Cardiac septum (tissue), 1 donor: ENCODE measurements at regions not wholly inside any gene's neighbourhood (a gene's known extent, or its start where the extent isn't known, plus 50 kb on each side); places are given as distances from the start of the nearest gene placed in this dataset.

Source experiments
- DNase-seq: peaks from one replicate; pipeline ENCODE4 v3.0.0-alpha.2; 2020; ENCODE audit warnings: low spot score
- intact Hi-C: fragments of 100-400 bp; cut with DNase I; formaldehyde crosslinking; loops from one replicate; pipeline ENCODE4 v1.14.0; 2022
- donor health status: DM: no; HTN: no; CAD: no.

DNA sequence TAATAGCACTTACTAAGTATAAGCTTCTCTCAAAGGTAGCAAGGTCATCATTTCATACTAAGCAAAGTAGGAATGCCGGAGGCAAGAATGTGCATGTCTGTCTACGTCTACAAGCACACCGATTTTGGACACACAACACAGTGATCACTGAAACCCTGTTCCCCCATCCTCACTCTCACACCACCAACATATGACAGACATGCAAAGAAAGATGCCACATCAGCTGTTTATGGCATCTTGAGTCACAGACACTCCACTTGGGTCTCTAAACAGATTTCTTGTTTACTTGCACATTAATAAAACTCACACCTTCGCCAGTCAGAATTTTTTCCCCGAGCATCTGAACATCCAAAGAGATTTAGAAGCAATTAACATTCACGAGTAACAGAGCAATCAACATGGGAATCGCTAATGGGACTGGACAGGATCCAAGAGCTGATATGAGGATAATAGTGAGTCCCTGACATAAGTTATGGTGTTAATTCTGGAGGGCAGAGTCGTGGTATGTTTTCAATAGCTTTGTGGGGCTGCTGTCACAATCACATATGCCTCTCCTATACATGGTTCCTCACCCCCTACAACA, 324.1 kb downstream of the DHX15 start:
- no peak for DNase-seq
- intact Hi-C loops: no loop called here

DNA sequence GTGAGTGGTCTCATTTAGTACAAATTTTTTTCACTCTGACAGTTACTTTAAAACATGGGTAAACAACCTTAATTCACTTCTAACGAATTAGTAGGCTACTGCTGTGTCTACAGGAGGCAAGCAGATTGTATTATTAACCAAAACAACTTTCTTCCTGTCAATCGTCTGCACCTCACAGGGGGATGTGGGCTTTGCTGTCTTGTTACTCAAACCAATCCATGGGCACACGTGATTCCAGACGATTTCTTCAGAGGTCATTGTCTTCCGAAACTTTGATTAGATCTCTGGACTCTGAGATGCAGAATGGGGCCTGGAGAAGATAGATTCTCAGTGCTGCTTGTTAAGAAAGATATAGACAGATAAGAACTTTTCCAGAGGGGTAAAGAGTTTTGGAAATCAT, 327.8 kb downstream of the DHX15 start:
- no peak for DNase-seq
- intact Hi-C loops: no loop called here

DNA sequence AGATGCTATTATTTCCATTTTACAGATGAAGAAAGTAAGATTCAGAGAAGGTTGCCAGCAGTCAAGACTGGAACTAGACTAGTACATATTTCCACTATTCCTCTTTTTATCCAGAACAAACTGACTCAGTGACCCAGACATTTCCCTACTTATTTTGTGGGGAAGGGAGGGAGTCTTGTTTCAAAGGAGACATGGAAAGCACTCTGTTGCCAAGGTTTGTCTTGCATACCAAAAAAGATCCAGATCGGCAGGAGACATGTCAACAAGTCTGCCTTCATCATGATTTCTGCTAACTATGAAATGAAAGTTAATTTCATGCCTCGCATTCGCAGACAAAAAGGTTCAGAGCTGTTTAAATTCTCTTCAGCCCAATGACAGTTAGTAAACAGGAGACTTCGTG, 328.3 kb downstream of the DHX15 start:
- intact Hi-C loops: no loop called here
- no peak for DNase-seq

DNA sequence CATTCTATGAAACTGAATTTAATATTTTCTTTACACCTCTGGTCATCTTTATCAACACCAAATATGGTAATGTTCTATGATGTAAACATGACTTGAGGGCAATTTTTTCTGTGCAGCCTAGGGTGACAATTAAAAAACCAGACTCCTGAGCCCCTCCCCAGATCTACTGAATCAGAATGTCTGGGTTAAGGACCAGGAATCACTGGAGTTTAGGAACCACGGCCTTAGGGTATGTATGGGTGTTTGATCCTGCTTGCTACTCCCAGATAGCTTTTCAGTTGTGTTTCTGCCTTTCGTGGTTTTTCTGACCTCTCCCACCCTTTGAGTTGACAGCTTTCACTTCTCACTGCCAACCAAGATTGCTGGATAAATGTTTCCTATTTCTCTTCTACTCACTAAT, 332.2 kb downstream of the DHX15 start:
- DNase-seq: no peak
- intact Hi-C loops: no loop called here

DNA sequence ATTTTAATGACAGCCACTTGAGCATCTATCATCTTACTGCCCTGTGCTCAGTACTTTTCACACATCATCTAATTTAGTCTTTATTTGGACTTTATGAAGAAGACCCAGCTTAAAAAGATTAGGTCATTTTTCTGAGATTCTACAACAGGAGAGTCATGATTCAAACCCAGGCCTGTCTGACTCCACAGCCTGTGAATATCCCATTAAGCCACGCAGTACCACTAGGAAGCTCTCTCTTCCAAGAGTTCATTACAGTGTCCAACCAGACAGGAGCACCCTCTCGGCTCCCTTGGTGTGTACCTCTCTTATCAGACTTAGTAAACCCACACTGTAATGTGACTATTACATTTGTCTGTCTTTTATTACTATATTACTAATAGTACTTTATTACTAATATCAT, 332.8 kb downstream of the DHX15 start:
- intact Hi-C loops: no loop called here
- no peak for DNase-seq

DNA sequence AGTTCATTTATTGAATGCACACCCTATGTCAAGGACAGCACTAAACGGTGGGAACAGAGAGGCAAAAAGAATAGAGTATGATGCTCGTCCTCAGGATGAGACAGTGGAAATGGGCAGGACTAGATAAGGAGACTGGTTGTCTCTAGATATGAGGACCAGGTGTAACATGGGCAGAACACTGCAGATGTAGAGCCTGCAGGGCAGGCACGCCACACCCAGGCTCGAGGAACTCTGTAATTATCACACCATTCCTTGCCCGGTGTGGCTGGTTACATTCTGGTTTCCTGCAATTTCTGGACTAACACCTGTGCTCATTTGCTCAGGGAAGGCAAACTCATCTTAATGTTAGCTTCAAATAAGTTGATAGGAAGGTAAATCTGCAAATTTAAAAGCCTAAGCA, 334.4 kb downstream of the DHX15 start:
- DNase-seq: no peak
- intact Hi-C loops: loop anchor here (2.0 to 10.0 kb wide), 4 partner anchors 167 to 395 kb away; no protein-coding TSS in a partner anchor

DNA sequence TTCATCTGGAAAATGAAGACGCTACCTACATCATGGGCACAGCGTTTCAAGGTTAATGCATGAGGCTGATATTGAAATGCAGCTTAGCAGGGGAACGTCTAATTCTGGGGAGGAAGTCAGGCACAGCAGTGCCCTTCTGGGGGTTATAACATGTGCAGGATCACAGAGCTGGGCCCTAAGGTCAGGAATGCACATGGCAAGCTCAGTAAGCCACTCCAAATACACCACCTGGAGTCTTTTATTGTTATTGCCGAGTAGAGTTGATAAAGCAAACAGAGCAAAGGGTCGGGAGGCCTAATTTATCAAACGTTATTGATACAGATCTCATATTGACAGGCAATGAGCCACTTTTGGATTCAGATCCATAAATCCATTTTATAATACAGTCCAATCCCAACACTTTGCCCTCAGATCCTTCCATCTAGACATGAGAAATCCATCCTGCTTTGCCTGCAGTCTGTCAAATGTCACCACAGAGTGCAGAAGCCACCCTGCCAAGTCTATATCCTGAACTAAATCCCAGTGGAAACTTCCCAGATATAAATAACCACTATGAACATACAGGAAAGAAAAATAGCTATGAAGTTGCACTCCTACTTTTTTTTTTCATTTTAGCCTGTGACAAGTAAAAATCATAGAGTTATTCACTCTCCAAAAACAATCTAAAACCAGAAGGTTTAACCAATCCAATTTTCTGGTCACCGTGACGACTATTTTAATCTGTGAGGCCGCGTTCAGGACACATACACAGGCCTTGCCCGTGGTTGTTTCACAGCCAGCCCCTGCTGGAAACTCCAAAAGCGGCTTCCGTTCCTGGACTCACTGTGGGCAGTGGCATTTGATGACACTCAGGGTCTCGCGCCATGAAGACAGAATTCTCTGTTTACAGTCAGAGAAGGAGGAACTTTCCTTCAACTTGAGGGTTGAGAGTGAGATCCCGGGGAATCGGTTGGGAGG, 335.4 kb downstream of the DHX15 start:
- intact Hi-C loops: loop anchor here (2.0 to 10.0 kb wide), 4 partner anchors 168 to 394 kb away; no protein-coding TSS in a partner anchor
- DNase-seq: no peak

DNA sequence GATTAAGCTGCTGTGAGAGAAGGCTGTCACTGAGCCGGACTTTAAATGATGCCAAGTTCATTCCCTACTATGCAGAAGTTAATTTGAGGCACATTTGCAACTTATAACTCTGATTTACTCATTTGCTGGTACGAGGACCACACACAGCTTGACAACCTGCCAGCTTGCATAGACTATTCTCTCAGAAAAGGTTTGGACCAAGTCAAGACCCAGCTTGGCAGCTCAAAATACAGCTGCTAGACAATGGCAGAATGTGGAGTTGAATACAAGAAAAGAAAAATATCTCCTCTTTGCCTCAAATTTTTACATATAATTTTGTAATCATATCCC, 338.9 kb downstream of the DHX15 start:
- intact Hi-C loops: loop anchor here (5.0 to 10.0 kb wide), 3 partner anchors 172 to 391 kb away; no protein-coding TSS in a partner anchor
- DNase-seq: no peak

DNA sequence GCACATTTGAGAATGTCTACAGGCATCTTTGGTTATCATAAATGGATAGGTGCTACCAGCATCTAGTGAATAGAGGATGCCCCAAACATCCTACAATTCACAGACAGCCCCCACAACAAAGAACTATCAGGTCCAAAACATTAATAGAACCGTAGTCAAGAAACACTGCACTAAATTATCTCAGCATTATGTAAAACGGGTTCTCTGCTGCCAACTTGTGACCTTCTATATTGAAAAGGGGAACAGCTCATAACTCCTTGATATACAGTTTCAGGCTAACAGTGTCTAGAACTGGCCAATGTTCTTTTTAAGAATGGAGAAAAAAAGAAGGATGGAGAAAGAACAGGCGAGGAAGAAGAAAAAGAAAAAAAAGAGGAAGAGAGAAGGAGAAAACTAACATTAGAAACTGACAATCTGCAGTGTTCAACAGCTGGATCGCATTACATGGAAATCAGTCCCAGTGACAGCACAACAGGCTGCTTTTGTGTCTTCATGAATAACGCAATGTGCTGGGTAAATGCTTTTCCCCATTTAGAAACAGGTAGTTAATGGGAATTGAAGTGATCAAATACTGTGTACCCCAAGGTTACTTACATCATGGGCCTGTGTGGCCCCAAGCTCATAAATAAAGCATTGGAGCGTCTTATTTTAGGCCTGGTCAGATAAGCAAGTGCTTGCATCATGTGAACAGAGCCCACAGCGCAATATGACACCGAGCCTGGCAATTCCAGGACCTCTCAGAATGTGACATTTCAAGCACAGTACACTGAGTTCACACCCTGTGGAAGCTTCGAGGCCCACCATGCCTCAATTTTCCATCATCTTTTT, 339.5 kb downstream of the DHX15 start:
- intact Hi-C loops: loop anchor here (5.0 to 10.0 kb wide), 3 partner anchors 172 to 390 kb away; no protein-coding TSS in a partner anchor
- peak; percentile 80 for DNase-seq

DNA sequence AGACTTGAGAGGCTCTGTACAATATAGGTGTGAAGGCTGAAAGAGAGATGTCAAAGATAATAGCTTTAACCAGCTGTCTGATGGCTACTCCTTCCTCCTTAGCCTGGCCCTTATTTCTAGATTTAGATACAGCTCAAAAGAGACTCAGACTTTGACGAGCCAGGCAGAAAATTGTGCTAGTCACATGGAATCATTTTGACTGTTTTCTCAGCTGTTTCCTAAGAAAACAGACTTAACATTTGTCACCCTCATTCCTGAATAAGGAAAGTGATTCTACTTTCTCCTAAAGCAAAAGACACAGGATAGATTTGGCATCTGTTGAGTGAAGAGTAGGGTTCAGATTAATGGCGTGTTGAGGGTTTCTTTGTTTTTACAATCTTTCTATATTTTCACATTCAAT, 340.7 kb downstream of the DHX15 start:
- no peak for DNase-seq
- intact Hi-C loops: loop anchor here (10.0 kb wide), 1 partner anchor 389 kb away; no protein-coding TSS in a partner anchor

DNA sequence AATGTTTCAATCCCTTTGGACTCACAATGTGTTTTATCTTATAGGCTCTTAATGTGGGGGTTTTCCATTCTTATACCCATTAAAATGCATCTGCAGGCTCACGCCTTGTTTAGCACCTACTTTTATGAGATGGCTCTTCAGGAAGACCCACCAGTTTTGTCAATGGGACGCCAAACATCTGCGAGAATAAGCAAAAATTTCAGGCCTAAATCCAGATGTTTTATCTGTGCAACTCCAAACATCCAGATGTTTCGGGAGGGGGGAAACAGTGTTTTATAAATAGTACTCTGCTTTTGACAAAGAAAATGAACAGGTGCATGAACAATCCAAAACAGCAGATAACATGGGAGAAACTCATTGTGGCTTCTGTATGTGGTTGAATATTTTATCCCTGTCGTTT, 342.8 kb downstream of the DHX15 start:
- intact Hi-C loops: loop anchor here (10.0 kb wide), 1 partner anchor 387 kb away; no protein-coding TSS in a partner anchor

DNA sequence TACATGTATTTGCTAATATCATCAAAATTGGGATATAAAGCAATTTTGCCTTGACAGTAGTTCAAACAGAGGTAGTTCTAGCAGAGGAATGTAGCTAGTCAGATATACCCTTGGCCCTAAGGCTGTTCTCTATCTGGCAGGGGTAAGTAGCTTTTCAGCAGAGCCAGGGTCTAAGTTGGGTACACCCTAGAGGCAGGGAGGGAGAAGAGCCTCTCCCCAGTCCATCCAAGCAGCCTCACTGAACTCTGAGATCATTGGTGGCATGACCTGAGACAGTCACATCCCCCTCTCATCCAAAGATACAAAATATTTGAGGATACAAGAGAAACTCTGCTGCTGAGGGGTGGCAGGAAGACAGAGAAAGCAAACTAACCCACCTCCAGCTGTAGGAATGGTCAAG, 343.7 kb downstream of the DHX15 start:
- no peak for DNase-seq
- intact Hi-C loops: loop anchor here (10.0 kb wide), 1 partner anchor 386 kb away; no protein-coding TSS in a partner anchor

More for the DNA sequence above, 342.8 kb downstream of the DHX15 start:
- no peak for DNase-seq

DNA sequence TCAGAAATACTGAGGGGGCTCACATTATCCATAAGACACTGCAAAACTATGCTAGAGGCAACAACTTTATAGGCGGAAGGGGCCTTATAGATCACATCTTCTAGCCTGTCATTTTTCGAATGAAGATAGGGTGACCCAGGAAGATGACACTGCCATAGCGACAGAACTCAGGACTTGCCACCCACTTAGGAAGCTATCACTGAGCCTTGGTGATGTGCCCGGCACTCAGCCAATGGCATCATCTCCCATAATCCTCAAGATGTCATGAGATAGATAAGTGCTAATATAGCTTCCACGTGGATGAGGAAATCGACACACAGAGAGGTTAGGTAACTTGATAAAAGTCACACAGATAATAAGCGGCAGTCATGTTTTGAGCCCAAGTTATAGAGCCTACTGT, 346.6 kb downstream of the DHX15 start:
- no peak for DNase-seq
- intact Hi-C loops: no loop called here

DNA sequence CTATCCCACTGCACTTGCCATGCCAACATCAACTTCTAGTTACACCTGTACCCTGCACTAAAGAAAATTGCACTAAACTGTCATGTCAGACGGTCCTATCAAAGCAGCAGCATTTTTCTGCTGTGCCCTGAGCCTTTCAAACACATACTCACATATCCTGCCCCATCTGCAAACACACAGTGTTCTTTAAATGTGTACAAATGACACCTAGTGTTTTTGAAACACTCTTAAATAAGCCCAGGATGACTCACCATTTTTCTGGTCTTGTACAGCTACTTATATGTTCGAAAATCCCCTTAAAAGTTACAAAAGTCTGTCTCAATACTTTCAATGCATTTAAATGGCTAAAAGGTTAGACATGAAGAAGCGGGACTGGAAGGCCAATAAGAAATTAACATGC, 346.7 kb upstream of the PPARGC1A start:
- no peak for DNase-seq
- intact Hi-C loops: no loop called here

DNA sequence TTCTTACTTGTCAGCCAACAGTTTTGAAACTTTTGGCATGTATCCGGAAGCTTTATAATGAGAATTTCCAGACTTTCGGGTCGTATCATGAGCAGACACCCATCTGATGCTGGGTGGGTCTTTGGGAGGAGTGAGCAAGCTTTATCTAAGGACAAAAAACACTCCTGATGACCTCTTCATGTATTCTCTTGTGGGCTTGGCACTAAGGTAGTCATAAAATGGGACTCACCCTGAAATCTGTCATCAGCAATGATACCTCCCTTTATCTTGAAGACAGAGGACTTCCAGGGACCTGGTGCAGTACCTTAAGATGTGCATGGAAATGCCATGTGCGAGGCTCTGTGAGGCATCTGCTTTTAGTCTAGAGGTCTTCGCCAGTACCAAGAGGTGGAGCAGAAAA, 346.3 kb upstream of the PPARGC1A start:
- no peak for DNase-seq
- intact Hi-C loops: no loop called here

DNA sequence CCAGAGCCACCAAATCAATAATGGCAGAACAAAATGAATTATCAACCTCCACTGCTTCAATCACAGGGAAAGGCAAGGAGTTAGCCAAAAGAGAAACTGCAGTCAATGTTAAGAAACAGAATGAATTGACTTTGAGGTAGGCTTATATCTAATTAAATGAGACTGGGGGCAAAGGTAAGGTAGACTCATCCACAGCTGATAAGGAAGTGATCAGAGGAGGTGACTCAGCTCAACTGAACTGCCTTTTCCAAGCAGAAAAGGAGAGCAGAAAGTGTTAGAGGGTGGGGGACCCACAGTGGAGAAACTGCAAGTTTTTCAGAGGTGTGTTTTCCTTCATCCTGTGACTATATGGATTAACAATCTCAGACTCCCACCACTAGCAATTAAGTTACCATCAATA, 345.8 kb upstream of the PPARGC1A start:
- DNase-seq: no peak
- intact Hi-C loops: no loop called here

DNA sequence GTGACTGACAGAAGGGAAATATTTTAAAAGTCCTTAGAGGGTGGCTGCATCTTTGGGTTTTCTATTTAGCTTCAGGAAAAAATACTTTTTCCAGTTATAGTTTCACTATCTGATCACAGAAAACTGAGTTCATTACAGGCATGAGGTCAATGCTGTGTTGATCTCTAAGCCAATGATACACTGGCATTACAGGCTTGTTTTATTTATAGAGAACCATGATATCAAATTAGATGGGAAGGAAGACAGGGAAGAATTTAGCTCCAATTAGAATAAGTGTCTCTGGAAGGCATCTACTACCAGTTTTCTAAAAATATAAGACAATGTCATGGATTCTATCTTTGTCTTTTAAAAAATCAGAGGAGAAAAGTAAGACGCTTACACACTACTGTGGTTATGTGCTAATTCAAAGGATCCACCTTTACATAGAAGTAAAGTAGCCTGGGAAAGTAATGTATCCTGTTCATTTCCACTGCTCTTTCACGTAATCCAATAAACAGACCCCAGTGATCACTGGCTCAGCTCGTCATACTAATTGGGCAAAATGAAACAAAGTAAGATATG, 344.5 kb upstream of the PPARGC1A start:
- no peak for DNase-seq

DNA sequence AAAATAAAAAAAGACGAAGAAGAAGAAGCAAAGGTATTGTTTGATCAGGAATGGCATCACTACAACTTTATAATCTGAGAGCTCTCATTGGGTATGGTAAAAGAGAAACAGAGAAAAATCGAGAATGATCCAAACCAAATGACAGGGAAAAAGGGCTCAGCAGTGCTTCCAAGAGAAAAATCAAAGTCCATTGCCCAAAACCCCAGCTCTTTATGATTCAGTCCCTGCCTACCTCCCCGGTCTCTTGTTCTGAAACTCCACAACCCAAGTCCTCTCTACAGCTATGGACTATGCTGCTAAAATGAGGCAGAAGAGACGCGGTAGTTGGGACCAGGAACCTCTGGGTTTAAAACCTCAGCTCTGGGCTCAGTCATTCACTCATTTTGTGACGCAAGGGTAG, 341.1 kb upstream of the PPARGC1A start:
- intact Hi-C loops: no loop called here
- no peak for DNase-seq

More for the DNA sequence above, 344.5 kb upstream of the PPARGC1A start:
- intact Hi-C loops: no loop called here

DNA sequence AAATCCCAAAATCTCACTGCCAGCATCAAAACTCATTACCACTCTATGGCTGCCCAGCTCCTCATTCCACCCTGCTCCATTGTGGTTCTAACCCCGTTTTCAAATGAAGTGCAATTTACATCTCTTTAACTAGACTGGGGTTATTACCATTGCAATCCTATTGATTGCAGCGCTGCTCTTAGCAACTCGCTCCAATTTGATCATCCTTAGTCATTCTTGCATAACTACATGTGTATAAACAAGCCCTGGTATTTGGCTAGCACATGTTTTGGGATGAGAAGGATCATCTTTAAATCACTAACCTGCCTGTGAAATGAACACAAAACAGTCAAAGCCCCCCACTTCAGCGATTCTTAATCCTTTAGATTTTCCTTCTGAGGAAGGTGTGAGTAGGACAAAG, 340.1 kb upstream of the PPARGC1A start:
- no peak for DNase-seq
- intact Hi-C loops: no loop called here

DNA sequence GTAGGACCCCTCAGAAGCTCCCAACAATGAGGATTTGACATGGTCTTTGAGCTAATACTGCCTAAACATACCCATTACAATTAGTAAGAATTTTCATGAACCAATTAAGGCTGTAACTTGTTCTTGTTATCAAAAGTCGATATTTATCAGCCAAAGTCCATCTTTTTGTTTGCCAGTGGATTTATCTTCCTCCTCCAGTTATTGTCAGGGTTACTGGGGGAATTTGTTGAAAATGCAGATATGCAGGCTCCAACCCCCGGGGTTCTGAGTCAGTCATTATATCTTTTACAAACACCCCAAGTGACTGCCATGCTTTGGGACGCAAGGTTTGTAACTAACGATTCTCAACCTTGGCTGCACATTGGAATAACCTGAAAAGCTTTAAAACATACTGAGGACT, 338.8 kb upstream of the PPARGC1A start:
- no peak for DNase-seq
- intact Hi-C loops: no loop called here
